H1 (cell line): ENCODE measurements at regions not wholly inside any gene's neighbourhood (a gene's known extent, or its start where the extent isn't known, plus 50 kb on each side); places are given as distances from the start of the nearest gene placed in this dataset.

Experiments
- CTCF ChIA-PET: fragments of 300-600 bp; sonication (Branson Sonifier 250); formaldehyde crosslinking; loops from one replicate; lab custom pipeline; 2021; ENCODE audit not compliant: partially characterized antibody; lab: Charles Lee
- POLR2A ChIA-PET: fragments of 300-600 bp; sonication (Branson Sonifier 250); formaldehyde crosslinking; loops from one replicate; lab custom pipeline; 2021; ENCODE audit warnings: inconsistent platforms; ENCODE audit not compliant: partially characterized antibody; lab: Charles Lee
- DNase-seq, 2 experiments: peaks; one replicate each; pipeline versions ENCODE4 v3.0.0 to v3.0.0-alpha.2; 2010 to 2022; ENCODE audit warnings: low spot score in 2 of 2, low read depth in 1 of 2, mixed read lengths in 1 of 2
- FAIRE-seq: peaks from 2 replicates; lab custom pipeline; 2011; peaks lifted over from hg19 to GRCh38; lab: Jason Lieb, UNC
- H2AFZ ChIP-seq: 2 replicates; pipeline ENCODE4 v1.8.1; 2012; ENCODE audit warnings: low read length, inconsistent platforms
- H2AK5ac ChIP-seq: 2 replicates; pipeline ENCODE4 v1.6.1; 2013; ENCODE audit warnings: low read depth, low read length
- H2BK120ac ChIP-seq: replicated peaks from 2 replicates; pipeline ENCODE3; 2013; ENCODE audit warnings: low read depth, low read length, inconsistent platforms
- H2BK12ac ChIP-seq: 2 replicates; pipeline ENCODE4 v1.6.1; 2013; ENCODE audit warnings: low read depth, low read length
- H2BK15ac ChIP-seq: 2 replicates; pipeline ENCODE4 v1.6.1; 2013; ENCODE audit warnings: low read length
- H2BK20ac ChIP-seq: 2 replicates; pipeline ENCODE4 v1.6.1; 2013; ENCODE audit warnings: low read length
- H2BK5ac ChIP-seq: 2 replicates; pipeline ENCODE4 v1.6.1; 2013; ENCODE audit warnings: low read depth, low read length
- H3K14ac ChIP-seq: 2 replicates; pipeline ENCODE4 v1.6.1; 2013; ENCODE audit warnings: inconsistent platforms; ENCODE audit not compliant: insufficient read length
- H3K18ac ChIP-seq: 2 replicates; pipeline ENCODE4 v1.6.1; 2013; ENCODE audit warnings: low read length; ENCODE audit errors: extremely low read depth
- H3K23ac ChIP-seq: 2 replicates; pipeline ENCODE4 v1.6.1; 2013; ENCODE audit warnings: inconsistent platforms; ENCODE audit not compliant: insufficient read length
- H3K23me2 ChIP-seq: 2 replicates; pipeline ENCODE4 v1.6.1; 2013; ENCODE audit warnings: low read depth, low read length
- H3K27ac ChIP-seq: 2 replicates; pipeline ENCODE4 v1.6.1; 2011; ENCODE audit warnings: low read depth, low read length, inconsistent platforms
- H3K27me3 ChIP-seq, 4 experiments: replicated peaks in 1 of 4; 1 replicate in 1 of 4; 2 replicates in 3 of 4; pipeline versions ENCODE4 v1.6.1 to v1.8.1; 2011 to 2013; ENCODE audit warnings: low read length in 3 of 4, mild to moderate bottlenecking in 3 of 4, inconsistent platforms in 2 of 4, mixed read lengths in 2 of 4, moderate library complexity in 1 of 4; ENCODE audit not compliant: control insufficient read depth in 3 of 4, insufficient read depth in 3 of 4; ENCODE audit errors: extremely low read depth in 1 of 4
- H3K36me3 ChIP-seq, 4 experiments: 2 replicates each; pipeline versions ENCODE4 v1.6.1 to v1.8.1; 2011 to 2013; ENCODE audit warnings: mild to moderate bottlenecking in 4 of 4, low read length in 3 of 4, moderate library complexity in 2 of 4, control low read depth in 1 of 4, inconsistent platforms in 1 of 4; ENCODE audit not compliant: insufficient read depth in 4 of 4, control insufficient read depth in 2 of 4
- H3K4ac ChIP-seq: replicated peaks from 2 replicates; pipeline ENCODE3; 2013; ENCODE audit warnings: low read length, low read depth, mixed read lengths, inconsistent platforms; ENCODE audit not compliant: insufficient read length
- H3K4me1 ChIP-seq, 4 experiments: replicated peaks in 1 of 4; 1 replicate in 1 of 4; 2 replicates in 3 of 4; pipeline versions ENCODE4 v1.6.1 to v1.8.1; 2011 to 2013; ENCODE audit warnings: low read length in 3 of 4, inconsistent platforms in 2 of 4, mixed read lengths in 1 of 4; ENCODE audit not compliant: insufficient read depth in 4 of 4, control insufficient read depth in 3 of 4
- H3K4me2 ChIP-seq, 2 experiments: 2 replicates each; pipeline versions ENCODE4 v1.6.1 to v1.8.1; 2011 to 2013; ENCODE audit warnings: low read depth in 2 of 2, low read length in 2 of 2, control low read depth in 1 of 2, inconsistent platforms in 1 of 2, mild to moderate bottlenecking in 1 of 2; ENCODE audit not compliant: insufficient read depth in 1 of 2
- H3K4me3 ChIP-seq, 4 experiments: fragments of 200-600, 300-600 bp in 1 of 4; sonication (generic), shearing (Covaris generic), sonication (Bioruptor Twin) in 1 of 4; 2 replicates each; pipeline versions ENCODE4 v1.5.1 to v1.8.1; 2011 to 2016; ENCODE audit warnings: low read length in 4 of 4, low read depth in 3 of 4, control low read depth in 2 of 4, inconsistent platforms in 2 of 4, mild to moderate bottlenecking in 2 of 4, mixed read lengths in 1 of 4, moderate library complexity in 1 of 4; ENCODE audit not compliant: insufficient read depth in 2 of 4; ENCODE audit errors: extremely low read depth in 1 of 4
- H3K56ac ChIP-seq: replicated peaks from 2 replicates; pipeline ENCODE3; 2013; ENCODE audit warnings: low read depth, mild to moderate bottlenecking, mixed read lengths, low read length, inconsistent platforms; ENCODE audit not compliant: insufficient read length
- H3K79me1 ChIP-seq: 2 replicates; pipeline ENCODE4 v1.6.1; 2013; ENCODE audit warnings: low read depth, low read length, control low read depth
- H3K79me2 ChIP-seq, 2 experiments: 2 replicates each; pipeline versions ENCODE4 v1.6.1 to v1.8.1; 2012 to 2013; ENCODE audit warnings: low read length in 2 of 2, mild to moderate bottlenecking in 2 of 2, inconsistent platforms in 1 of 2; ENCODE audit not compliant: insufficient read depth in 2 of 2, control insufficient read depth in 1 of 2
- H3K9ac ChIP-seq, 4 experiments: replicated peaks in 1 of 4; 1 replicate in 1 of 4; 2 replicates in 3 of 4; pipeline versions ENCODE4 v1.6.1 to v1.8.1; 2011 to 2013; ENCODE audit warnings: low read depth in 3 of 4, low read length in 3 of 4, control low read depth in 2 of 4, mild to moderate bottlenecking in 2 of 4, moderate library complexity in 2 of 4, inconsistent platforms in 1 of 4; ENCODE audit errors: extremely low read depth in 1 of 4
- H3K9me3 ChIP-seq, 2 experiments: 2 replicates each; pipeline versions ENCODE4 v1.6.1 to v1.8.1; 2012 to 2013; ENCODE audit warnings: mild to moderate bottlenecking in 2 of 2, moderate library complexity in 2 of 2, control low read depth in 1 of 2, inconsistent platforms in 1 of 2, low read depth in 1 of 2, low read length in 1 of 2, mixed read lengths in 1 of 2; ENCODE audit not compliant: insufficient read depth in 2 of 2
- H4K20me1 ChIP-seq, 2 experiments: replicated peaks in 1 of 2; 2 replicates each; pipeline versions ENCODE3 to v1.8.1; 2011 to 2013; ENCODE audit warnings: inconsistent platforms in 2 of 2, low read length in 2 of 2, mild to moderate bottlenecking in 1 of 2; ENCODE audit not compliant: insufficient read depth in 2 of 2, control insufficient read depth in 1 of 2
- H4K5ac ChIP-seq: 2 replicates; pipeline ENCODE4 v1.6.1; 2013; ENCODE audit warnings: low read length, low read depth, mixed read lengths, inconsistent platforms; ENCODE audit not compliant: insufficient read length
- H4K8ac ChIP-seq: 2 replicates; pipeline ENCODE4 v1.8.0; 2013; ENCODE audit warnings: mild to moderate bottlenecking, moderate library complexity, low read length, inconsistent platforms; ENCODE audit not compliant: insufficient read depth; ENCODE audit errors: extremely low read depth
- H4K91ac ChIP-seq: replicated peaks from 2 replicates; pipeline ENCODE3; 2013; ENCODE audit warnings: low read length, mixed read lengths, inconsistent platforms; ENCODE audit not compliant: insufficient read length
- BCL11A ChIP-seq, 2 experiments: IDR thresholded peaks; one replicate each; pipeline ENCODE4 v1.6.1; 2011; ENCODE audit warnings: low read depth in 2 of 2, low read length in 2 of 2, mild to moderate bottlenecking in 2 of 2
- CREB1 ChIP-seq: IDR thresholded peaks from 2 replicates; pipeline ENCODE4 v1.6.1; 2012; ENCODE audit warnings: inconsistent platforms
- GTF2F1 ChIP-seq: IDR thresholded peaks from 2 replicates; pipeline ENCODE4 v1.6.1; 2012; ENCODE audit warnings: low read depth, low read length, improper control_type of control experiment, borderline replicate concordance
- HDAC6 ChIP-seq: IDR thresholded peaks from one replicate; pipeline ENCODE4 v1.7.1; 2012; ENCODE audit warnings: low read depth, mild to moderate bottlenecking, inconsistent platforms, low read length, moderate library complexity
- MAFK ChIP-seq: IDR thresholded peaks from 2 replicates; pipeline ENCODE4 v1.6.1; 2012; ENCODE audit warnings: low read depth, mild to moderate bottlenecking, improper control_type of control experiment, low read length
- NRF1 ChIP-seq: IDR thresholded peaks from 2 replicates; pipeline ENCODE4 v1.6.1; 2011; ENCODE audit warnings: mild to moderate bottlenecking, low read depth, low read length, improper control_type of control experiment
- RAD21 ChIP-seq, 2 experiments: IDR thresholded peaks in 1 of 2; conservative IDR thresholded peaks in 1 of 2; 2 replicates each; pipeline ENCODE4 v1.6.1; 2011; ENCODE audit warnings: low read depth in 2 of 2, low read length in 2 of 2, improper control_type of control experiment in 1 of 2, inconsistent platforms in 1 of 2, mild to moderate bottlenecking in 1 of 2, moderate library complexity in 1 of 2
- RBBP5 ChIP-seq: IDR thresholded peaks from 2 replicates; pipeline ENCODE4 v1.7.1; 2012; ENCODE audit warnings: low read depth, mild to moderate bottlenecking, inconsistent platforms, low read length, moderate library complexity, borderline replicate concordance
- SRF ChIP-seq: IDR thresholded peaks from 2 replicates; pipeline ENCODE4 v1.6.1; 2011; ENCODE audit warnings: mild to moderate bottlenecking, low read depth, low read length, moderate library complexity
- WGBS, 2 experiments: shearing (Covaris generic) in 1 of 2; methylation state at CpG; one replicate each; pipeline versions ENCODE4 v1.1.6 to v1.1.7; 2013 to 2015; ENCODE audit warnings: low lambda C conversion rate in 2 of 2, mixed read lengths in 2 of 2, inconsistent platforms in 1 of 2, low coverage in 1 of 2, missing lambda C conversion rate in 1 of 2; ENCODE audit not compliant: insufficient replicate concordance in 2 of 2, insufficient coverage in 1 of 2, insufficient read length in 1 of 2; ENCODE audit errors: extremely low coverage in 1 of 2, missing lambda C conversion rate in 1 of 2; 5-methylcytosine and 5-hydroxymethylcytosine counted together
- TF ChIP-seq, protein P1 (sequence below): IDR thresholded peaks from 2 replicates; pipeline ENCODE4 v1.6.1; 2012; ENCODE audit warnings: low read length, inconsistent platforms

DNA sequence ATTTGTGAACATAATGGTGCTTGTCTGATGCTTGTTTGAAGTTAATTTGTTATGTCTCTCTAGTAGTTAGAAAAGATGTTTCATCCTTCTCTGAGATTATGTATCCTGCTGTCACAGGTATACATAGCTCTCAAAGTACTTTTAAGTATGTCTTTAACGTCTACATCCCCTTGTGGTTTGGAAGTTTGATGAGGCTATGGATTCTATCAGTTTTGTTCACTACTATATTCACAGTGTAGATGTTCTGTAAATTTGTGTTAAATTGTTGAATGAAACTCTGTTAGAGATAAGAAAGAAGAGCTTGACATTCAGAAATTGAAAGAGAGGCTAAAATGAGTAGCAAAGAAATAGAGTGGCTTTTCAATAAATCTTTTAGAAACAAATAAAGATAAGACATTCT, 304.6 kb upstream of the MIR17HG start:
- FAIRE-seq (no peak), DNase-seq (no peak)
- no peak overlapping the region for H3K4ac ChIP-seq
- no peak overlapping the region for H3K9ac ChIP-seq
- 88% methylated on average over 1 of the region's 1 CpG; no CpG with 5 or more reads in 1 of the 2 experiments for WGBS, 2 experiments
- no peaks in the 10 kb centered on the region for H3K23me2 ChIP-seq
- H3K9me3 ChIP-seq, result no peaks in the 10 kb centered on the region
- no peak overlapping the region for H3K27ac ChIP-seq
- no peak overlapping the region for H3K4me3 ChIP-seq
- no peak overlapping the region for H3K14ac ChIP-seq
- no peak overlapping the region for H3K56ac ChIP-seq
- H2BK20ac ChIP-seq, result no peak overlapping the region
- H4K20me1 ChIP-seq, result no peaks in the 10 kb centered on the region
- H3K79me2 ChIP-seq, result no peaks in the 10 kb centered on the region
- H2AK5ac ChIP-seq, result no peak overlapping the region
- no peak overlapping the region for H2BK5ac ChIP-seq
- H3K4me1 ChIP-seq, result no peaks in the 10 kb centered on the region
- no peak overlapping the region for H2AFZ ChIP-seq
- no peak overlapping the region for H4K91ac ChIP-seq
- H4K8ac ChIP-seq, result no peak overlapping the region
- H2BK120ac ChIP-seq, result no peak overlapping the region
- no peak overlapping the region for H4K5ac ChIP-seq
- H3K27me3 ChIP-seq, result no peaks in the 10 kb centered on the region; a peak in 1 of 7 replicates
- no peaks in the 10 kb centered on the region for H3K79me1 ChIP-seq
- no peak overlapping the region for H2BK12ac ChIP-seq
- H3K4me2 ChIP-seq, result no peak overlapping the region
- no peak overlapping the region for H3K18ac ChIP-seq
- H3K36me3 ChIP-seq, result no peaks in the 10 kb centered on the region
- no peak overlapping the region for H2BK15ac ChIP-seq
- CTCF ChIA-PET, result interaction anchor here (0.8 kb wide), 1 partner anchor 74 kb away, joined by 3 read pairs; no protein-coding TSS in a partner anchor
- TF ChIP-seq, protein P1, sequence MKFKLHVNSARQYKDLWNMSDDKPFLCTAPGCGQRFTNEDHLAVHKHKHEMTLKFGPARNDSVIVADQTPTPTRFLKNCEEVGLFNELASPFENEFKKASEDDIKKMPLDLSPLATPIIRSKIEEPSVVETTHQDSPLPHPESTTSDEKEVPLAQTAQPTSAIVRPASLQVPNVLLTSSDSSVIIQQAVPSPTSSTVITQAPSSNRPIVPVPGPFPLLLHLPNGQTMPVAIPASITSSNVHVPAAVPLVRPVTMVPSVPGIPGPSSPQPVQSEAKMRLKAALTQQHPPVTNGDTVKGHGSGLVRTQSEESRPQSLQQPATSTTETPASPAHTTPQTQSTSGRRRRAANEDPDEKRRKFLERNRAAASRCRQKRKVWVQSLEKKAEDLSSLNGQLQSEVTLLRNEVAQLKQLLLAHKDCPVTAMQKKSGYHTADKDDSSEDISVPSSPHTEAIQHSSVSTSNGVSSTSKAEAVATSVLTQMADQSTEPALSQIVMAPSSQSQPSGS, result no peak
- TF ChIP-seq BCL11A (IDR thresholded peaks at IDR 0.05; ENCODE audit: low read depth in 2 of 2, low read length in 2 of 2), result no peak
- no peak for TF ChIP-seq HDAC6
- no peak for TF ChIP-seq MAFK
- TF ChIP-seq SRF, result no peak
- TF ChIP-seq NRF1, result no peak
- TF ChIP-seq CREB1, result no peak
- TF ChIP-seq RBBP5, result no peak
- no peak for TF ChIP-seq RAD21 (IDR thresholded peaks at IDR 0.05 in 1 of 2, conservative IDR thresholded peaks at IDR 0.05 in 1 of 2; ENCODE audit: low read depth in 2 of 2, low read length in 2 of 2)
- no peak for TF ChIP-seq GTF2F1
- H3K23ac ChIP-seq, result no peak overlapping the region
- POLR2A ChIA-PET, result no interaction called here
